K562 (cell line): ENCODE measurements at regions not wholly inside any gene's neighbourhood (a gene's known extent, or its start where the extent isn't known, plus 50 kb on each side); places are given as distances from the start of the nearest gene placed in this dataset.

Source experiments
- ATAC-seq: fragments of 200-7000 bp; cut with Tn5 transposase; 3 replicates; pipeline ENCODE4 v1.9.1; 2020; ENCODE audit warnings: moderate library complexity
- BruUV-seq: library from RNA; stranded (reverse); fragments of 400-500 nt; replicated peaks from 2 replicates; lab custom pipeline; 2021; lab: Mats Ljungman, UMichigan
- CTCF ChIA-PET: fragments of 300-600 bp; formaldehyde crosslinking; extraction: SDS; loops from one replicate; lab custom pipeline; 2021; ENCODE audit warnings: low intra/inter-chr PET ratio; lab: Yijun Ruan, JAX
- POLR2A ChIA-PET: fragments of 300-600, 350-650 bp; sonication (Branson Sonifier 250); formaldehyde crosslinking; extraction: SDS; loops from one replicate; lab custom pipeline; 2021; ENCODE audit warnings: antibody characterized with exemption, inconsistent platforms; lab: Yijun Ruan, JAX
- DNase-seq, 4 experiments: peaks; one replicate each; pipeline versions ENCODE4 v3.0.0 to v3.0.0-alpha.2; 2011 to 2018; ENCODE audit warnings: low spot score in 3 of 4, mixed read lengths in 3 of 4; ENCODE audit errors: extremely low read depth in 1 of 4
- FAIRE-seq: peaks from 2 replicates; lab custom pipeline; 2011; peaks lifted over from hg19 to GRCh38; lab: Jason Lieb, UNC
- H2AFZ ChIP-seq: 2 replicates; pipeline ENCODE4 v1.6.0; 2011; ENCODE audit warnings: low read depth, low read length, control low read depth, inconsistent platforms
- H3K27ac ChIP-seq: fragments of 200-600 bp; 3 replicates; pipeline ENCODE4 v1.8.0; 2011; ENCODE audit warnings: low read depth, mild to moderate bottlenecking, control low read depth, inconsistent platforms, low read length, moderate library complexity, mixed read lengths; ENCODE audit errors: extremely low read depth
- H3K27me3 ChIP-seq, 2 experiments: fragments of 300-600 bp in 1 of 2; 2 replicates in 1 of 2; 3 replicates in 1 of 2; pipeline versions ENCODE4 v1.6.0 to v1.8.0; 2011; ENCODE audit warnings: inconsistent platforms in 2 of 2, low read length in 2 of 2, mild to moderate bottlenecking in 1 of 2, mixed read lengths in 1 of 2, moderate library complexity in 1 of 2; ENCODE audit not compliant: control insufficient read depth in 2 of 2, insufficient read depth in 2 of 2
- H3K36me3 ChIP-seq: fragments of 300-600 bp; 3 replicates; pipeline ENCODE4 v1.8.0; 2011; ENCODE audit warnings: mild to moderate bottlenecking, low read length, inconsistent platforms; ENCODE audit not compliant: control insufficient read depth, insufficient read depth
- H3K4me1 ChIP-seq, 2 experiments: fragments of 200-600 bp in 1 of 2; replicated peaks in 1 of 2; 2 replicates in 1 of 2; 3 replicates in 1 of 2; pipeline versions ENCODE4 v1.5.1 to v1.8.0; 2011; ENCODE audit warnings: inconsistent platforms in 2 of 2, low read length in 2 of 2, mild to moderate bottlenecking in 1 of 2, mixed read lengths in 1 of 2, moderate library complexity in 1 of 2; ENCODE audit not compliant: control insufficient read depth in 2 of 2, insufficient read depth in 2 of 2
- H3K4me2 ChIP-seq: 2 replicates; pipeline ENCODE4 v1.6.1; 2011; ENCODE audit warnings: low read length, control low read depth, inconsistent platforms, mixed read lengths; ENCODE audit not compliant: insufficient read depth
- H3K4me3 ChIP-seq: fragments of 200-600 bp; sonication (generic), shearing (Covaris generic); 2 replicates; pipeline ENCODE4 v1.5.1; 2016; ENCODE audit warnings: control low read depth, inconsistent platforms
- H3K79me2 ChIP-seq: fragments of 200-600 bp; 3 replicates; pipeline ENCODE4 v1.8.0; 2011; ENCODE audit warnings: low read length, inconsistent platforms; ENCODE audit not compliant: control insufficient read depth, insufficient read depth
- H3K9ac ChIP-seq, 2 experiments: 2 replicates each; pipeline versions ENCODE4 v1.6.0 to v1.6.1; 2011; ENCODE audit warnings: low read depth in 2 of 2, low read length in 2 of 2, control low read depth in 1 of 2, inconsistent platforms in 1 of 2, mild to moderate bottlenecking in 1 of 2, mixed read lengths in 1 of 2; ENCODE audit not compliant: insufficient read depth in 1 of 2
- H3K9me1 ChIP-seq: one replicate; pipeline ENCODE4 v1.6.0; 2011; ENCODE audit warnings: inconsistent platforms, mild to moderate bottlenecking, low read length, moderate library complexity; ENCODE audit not compliant: control insufficient read depth, insufficient read depth
- H3K9me3 ChIP-seq: replicated peaks from 2 replicates; pipeline ENCODE4 v1.5.1; 2011; ENCODE audit warnings: low read depth, low read length, inconsistent platforms; ENCODE audit not compliant: control insufficient read depth, insufficient read depth
- H4K20me1 ChIP-seq: replicated peaks from 2 replicates; pipeline ENCODE4 v1.6.1; 2011; ENCODE audit warnings: low read length, inconsistent platforms, mixed read lengths; ENCODE audit not compliant: control insufficient read depth, insufficient read depth
- LCOR ChIP-seq: sonication (generic); formaldehyde crosslinking; IDR thresholded peaks from 2 replicates; pipeline ENCODE4 v1.8.0; 2022; ENCODE audit warnings: mild to moderate bottlenecking, missing genetic modification reagents
- MAZ ChIP-seq, 2 experiments: fragments of 450-650 bp in 1 of 2; sonication (generic) in 1 of 2; formaldehyde crosslinking; IDR thresholded peaks in 1 of 2; conservative IDR thresholded peaks in 1 of 2; 2 replicates each; pipeline versions ENCODE4 v1.4.0 to v1.5.0; 2020; ENCODE audit warnings: mild to moderate bottlenecking in 1 of 2, missing genetic modification reagents in 1 of 2
- NONO ChIP-seq, 2 experiments: fragments of 200-400 bp in 1 of 2; fragments of 450-650 bp in 1 of 2; formaldehyde crosslinking in 1 of 2; IDR thresholded peaks; 2 replicates each; pipeline ENCODE4 v1.6.1; 2017; ENCODE audit warnings: low read depth in 2 of 2, mild to moderate bottlenecking in 2 of 2, moderate library complexity in 2 of 2, low read length in 1 of 2
- RB1 ChIP-seq: fragments of 450-650 bp; IDR thresholded peaks from 2 replicates; pipeline ENCODE4 v1.6.1; 2017; ENCODE audit warnings: low read depth, mild to moderate bottlenecking
- ZNF444 ChIP-seq: fragments of 250-450 bp; sonication (Bioruptor Pico); IDR thresholded peaks from 2 replicates; pipeline ENCODE4 v1.4.0; 2020; ENCODE audit warnings: mild to moderate bottlenecking, moderate library complexity
- WGBS: fragments of 100-300 bp; shearing (Covaris generic); methylation state at CpG from one replicate; pipeline ENCODE4 v1.1.6; 2016; ENCODE audit warnings: low coverage, mixed read lengths; ENCODE audit not compliant: insufficient coverage; ENCODE audit errors: missing lambda C conversion rate; 5-methylcytosine and 5-hydroxymethylcytosine counted together
- in situ Hi-C: fragments of 300-500 bp; cut with MboI; formaldehyde crosslinking; loops from 4 replicates; pipeline ENCODE4 v1.15.0; 2018; ENCODE audit warnings: inconsistent platforms, mixed read lengths
- intact Hi-C: fragments of 100-400 bp; cut with micrococcal nuclease; formaldehyde crosslinking; loops from 2 replicates; pipeline ENCODE4 v1.14.2; 2022
- TF ChIP-seq, protein P1 (sequence below): sonication (generic); formaldehyde crosslinking; IDR thresholded peaks from 2 replicates; pipeline ENCODE4 v1.8.1; 2023; ENCODE audit warnings: mild to moderate bottlenecking, missing genetic modification reagents
- TF ChIP-seq, protein P2 (sequence below): fragments of 200-800 bp; sonication (Bioruptor generic); IDR thresholded peaks from 2 replicates; pipeline ENCODE4 v1.6.1; 2017; ENCODE audit warnings: missing genetic modification characterization, missing compliant biosample characterization
- TF ChIP-seq, protein P3 (sequence below): fragments of 200-600 bp; sonication (generic); IDR thresholded peaks from one replicate; pipeline ENCODE4 v1.6.1; 2012; ENCODE audit warnings: mild to moderate bottlenecking, low read depth, low read length, inconsistent platforms

- 5% methylated on average over 4 of the region's 4 CpGs for WGBS
- ATAC-seq = no peak
- CTCF ChIA-PET = no interaction called here
- TF ChIP-seq, protein P1, sequence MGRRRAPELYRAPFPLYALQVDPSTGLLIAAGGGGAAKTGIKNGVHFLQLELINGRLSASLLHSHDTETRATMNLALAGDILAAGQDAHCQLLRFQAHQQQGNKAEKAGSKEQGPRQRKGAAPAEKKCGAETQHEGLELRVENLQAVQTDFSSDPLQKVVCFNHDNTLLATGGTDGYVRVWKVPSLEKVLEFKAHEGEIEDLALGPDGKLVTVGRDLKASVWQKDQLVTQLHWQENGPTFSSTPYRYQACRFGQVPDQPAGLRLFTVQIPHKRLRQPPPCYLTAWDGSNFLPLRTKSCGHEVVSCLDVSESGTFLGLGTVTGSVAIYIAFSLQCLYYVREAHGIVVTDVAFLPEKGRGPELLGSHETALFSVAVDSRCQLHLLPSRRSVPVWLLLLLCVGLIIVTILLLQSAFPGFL (CRISPR knock-in tag) = no peak
- TF ChIP-seq ZNF444 (CRISPR knock-in tag) = no peak
- TF ChIP-seq NONO (IDR thresholded peaks at IDR 0.05; ENCODE audit: low read depth in 2 of 2, low read length in 1 of 2) = no peak
- no peak for TF ChIP-seq LCOR (CRISPR knock-in tag)
- TF ChIP-seq MAZ (CRISPR knock-in tag; conservative IDR thresholded peaks at IDR 0.05 in 1 of 2, IDR thresholded peaks at IDR 0.05 in 1 of 2) = no peak
- TF ChIP-seq, protein P2, sequence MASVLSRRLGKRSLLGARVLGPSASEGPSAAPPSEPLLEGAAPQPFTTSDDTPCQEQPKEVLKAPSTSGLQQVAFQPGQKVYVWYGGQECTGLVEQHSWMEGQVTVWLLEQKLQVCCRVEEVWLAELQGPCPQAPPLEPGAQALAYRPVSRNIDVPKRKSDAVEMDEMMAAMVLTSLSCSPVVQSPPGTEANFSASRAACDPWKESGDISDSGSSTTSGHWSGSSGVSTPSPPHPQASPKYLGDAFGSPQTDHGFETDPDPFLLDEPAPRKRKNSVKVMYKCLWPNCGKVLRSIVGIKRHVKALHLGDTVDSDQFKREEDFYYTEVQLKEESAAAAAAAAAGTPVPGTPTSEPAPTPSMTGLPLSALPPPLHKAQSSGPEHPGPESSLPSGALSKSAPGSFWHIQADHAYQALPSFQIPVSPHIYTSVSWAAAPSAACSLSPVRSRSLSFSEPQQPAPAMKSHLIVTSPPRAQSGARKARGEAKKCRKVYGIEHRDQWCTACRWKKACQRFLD (CRISPR knock-in tag) = no peak
- TF ChIP-seq RB1 = no peak
- TF ChIP-seq, protein P3, sequence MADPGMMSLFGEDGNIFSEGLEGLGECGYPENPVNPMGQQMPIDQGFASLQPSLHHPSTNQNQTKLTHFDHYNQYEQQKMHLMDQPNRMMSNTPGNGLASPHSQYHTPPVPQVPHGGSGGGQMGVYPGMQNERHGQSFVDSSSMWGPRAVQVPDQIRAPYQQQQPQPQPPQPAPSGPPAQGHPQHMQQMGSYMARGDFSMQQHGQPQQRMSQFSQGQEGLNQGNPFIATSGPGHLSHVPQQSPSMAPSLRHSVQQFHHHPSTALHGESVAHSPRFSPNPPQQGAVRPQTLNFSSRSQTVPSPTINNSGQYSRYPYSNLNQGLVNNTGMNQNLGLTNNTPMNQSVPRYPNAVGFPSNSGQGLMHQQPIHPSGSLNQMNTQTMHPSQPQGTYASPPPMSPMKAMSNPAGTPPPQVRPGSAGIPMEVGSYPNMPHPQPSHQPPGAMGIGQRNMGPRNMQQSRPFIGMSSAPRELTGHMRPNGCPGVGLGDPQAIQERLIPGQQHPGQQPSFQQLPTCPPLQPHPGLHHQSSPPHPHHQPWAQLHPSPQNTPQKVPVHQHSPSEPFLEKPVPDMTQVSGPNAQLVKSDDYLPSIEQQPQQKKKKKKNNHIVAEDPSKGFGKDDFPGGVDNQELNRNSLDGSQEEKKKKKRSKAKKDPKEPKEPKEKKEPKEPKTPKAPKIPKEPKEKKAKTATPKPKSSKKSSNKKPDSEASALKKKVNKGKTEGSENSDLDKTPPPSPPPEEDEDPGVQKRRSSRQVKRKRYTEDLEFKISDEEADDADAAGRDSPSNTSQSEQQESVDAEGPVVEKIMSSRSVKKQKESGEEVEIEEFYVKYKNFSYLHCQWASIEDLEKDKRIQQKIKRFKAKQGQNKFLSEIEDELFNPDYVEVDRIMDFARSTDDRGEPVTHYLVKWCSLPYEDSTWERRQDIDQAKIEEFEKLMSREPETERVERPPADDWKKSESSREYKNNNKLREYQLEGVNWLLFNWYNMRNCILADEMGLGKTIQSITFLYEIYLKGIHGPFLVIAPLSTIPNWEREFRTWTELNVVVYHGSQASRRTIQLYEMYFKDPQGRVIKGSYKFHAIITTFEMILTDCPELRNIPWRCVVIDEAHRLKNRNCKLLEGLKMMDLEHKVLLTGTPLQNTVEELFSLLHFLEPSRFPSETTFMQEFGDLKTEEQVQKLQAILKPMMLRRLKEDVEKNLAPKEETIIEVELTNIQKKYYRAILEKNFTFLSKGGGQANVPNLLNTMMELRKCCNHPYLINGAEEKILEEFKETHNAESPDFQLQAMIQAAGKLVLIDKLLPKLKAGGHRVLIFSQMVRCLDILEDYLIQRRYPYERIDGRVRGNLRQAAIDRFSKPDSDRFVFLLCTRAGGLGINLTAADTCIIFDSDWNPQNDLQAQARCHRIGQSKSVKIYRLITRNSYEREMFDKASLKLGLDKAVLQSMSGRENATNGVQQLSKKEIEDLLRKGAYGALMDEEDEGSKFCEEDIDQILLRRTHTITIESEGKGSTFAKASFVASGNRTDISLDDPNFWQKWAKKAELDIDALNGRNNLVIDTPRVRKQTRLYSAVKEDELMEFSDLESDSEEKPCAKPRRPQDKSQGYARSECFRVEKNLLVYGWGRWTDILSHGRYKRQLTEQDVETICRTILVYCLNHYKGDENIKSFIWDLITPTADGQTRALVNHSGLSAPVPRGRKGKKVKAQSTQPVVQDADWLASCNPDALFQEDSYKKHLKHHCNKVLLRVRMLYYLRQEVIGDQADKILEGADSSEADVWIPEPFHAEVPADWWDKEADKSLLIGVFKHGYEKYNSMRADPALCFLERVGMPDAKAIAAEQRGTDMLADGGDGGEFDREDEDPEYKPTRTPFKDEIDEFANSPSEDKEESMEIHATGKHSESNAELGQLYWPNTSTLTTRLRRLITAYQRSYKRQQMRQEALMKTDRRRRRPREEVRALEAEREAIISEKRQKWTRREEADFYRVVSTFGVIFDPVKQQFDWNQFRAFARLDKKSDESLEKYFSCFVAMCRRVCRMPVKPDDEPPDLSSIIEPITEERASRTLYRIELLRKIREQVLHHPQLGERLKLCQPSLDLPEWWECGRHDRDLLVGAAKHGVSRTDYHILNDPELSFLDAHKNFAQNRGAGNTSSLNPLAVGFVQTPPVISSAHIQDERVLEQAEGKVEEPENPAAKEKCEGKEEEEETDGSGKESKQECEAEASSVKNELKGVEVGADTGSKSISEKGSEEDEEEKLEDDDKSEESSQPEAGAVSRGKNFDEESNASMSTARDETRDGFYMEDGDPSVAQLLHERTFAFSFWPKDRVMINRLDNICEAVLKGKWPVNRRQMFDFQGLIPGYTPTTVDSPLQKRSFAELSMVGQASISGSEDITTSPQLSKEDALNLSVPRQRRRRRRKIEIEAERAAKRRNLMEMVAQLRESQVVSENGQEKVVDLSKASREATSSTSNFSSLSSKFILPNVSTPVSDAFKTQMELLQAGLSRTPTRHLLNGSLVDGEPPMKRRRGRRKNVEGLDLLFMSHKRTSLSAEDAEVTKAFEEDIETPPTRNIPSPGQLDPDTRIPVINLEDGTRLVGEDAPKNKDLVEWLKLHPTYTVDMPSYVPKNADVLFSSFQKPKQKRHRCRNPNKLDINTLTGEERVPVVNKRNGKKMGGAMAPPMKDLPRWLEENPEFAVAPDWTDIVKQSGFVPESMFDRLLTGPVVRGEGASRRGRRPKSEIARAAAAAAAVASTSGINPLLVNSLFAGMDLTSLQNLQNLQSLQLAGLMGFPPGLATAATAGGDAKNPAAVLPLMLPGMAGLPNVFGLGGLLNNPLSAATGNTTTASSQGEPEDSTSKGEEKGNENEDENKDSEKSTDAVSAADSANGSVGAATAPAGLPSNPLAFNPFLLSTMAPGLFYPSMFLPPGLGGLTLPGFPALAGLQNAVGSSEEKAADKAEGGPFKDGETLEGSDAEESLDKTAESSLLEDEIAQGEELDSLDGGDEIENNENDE = no peak
These were observed 215.8 kb upstream of the SMIM31 start for GRCh38 chr4:164538097-164538496.

More at GRCh38 chr4:164538097-164538496, 215.8 kb upstream of the SMIM31 start:
- no peak overlapping the region for H2AFZ ChIP-seq
- 0 out of 2 replicates have a peak, but pooled peaks cover 1% of the 10 kb centered on the region for H3K9me3 ChIP-seq
- H3K9ac ChIP-seq = no peak overlapping the region
- no peaks in the 10 kb centered on the region for H3K36me3 ChIP-seq
- POLR2A ChIA-PET = no interaction called here
- no peaks in the 10 kb centered on the region for H3K4me1 ChIP-seq
- no TSS peak for BruUV-seq
- H3K9me1 ChIP-seq = no peaks in the 10 kb centered on the region
- H3K4me2 ChIP-seq = no peak overlapping the region
- DNase-seq = no peak
- intact Hi-C loops (no loop called here), in situ Hi-C loops (no loop called here)
- H3K27me3 ChIP-seq = no peaks in the 10 kb centered on the region
- H3K27ac ChIP-seq = no peak overlapping the region
- no peaks in the 10 kb centered on the region for H4K20me1 ChIP-seq
- no peak for FAIRE-seq
- H3K79me2 ChIP-seq = no peaks in the 10 kb centered on the region
- no peak overlapping the region for H3K4me3 ChIP-seq
